Hepatic stellate cell (primary cell): ENCODE measurements at regions not wholly inside any gene's neighbourhood (a gene's known extent, or its start where the extent isn't known, plus 50 kb on each side); places are given as distances from the start of the nearest gene placed in this dataset.
"Not testable (repeated sequence)": the region's sequence is repeated elsewhere in the genome, so short reads cannot be mapped to it uniquely, and the experiment has no call there.

Experiments used
- DNase-seq: peaks from one replicate; pipeline ENCODE4 v3.0.0; 2011; ENCODE audit warnings: low spot score

DNA sequence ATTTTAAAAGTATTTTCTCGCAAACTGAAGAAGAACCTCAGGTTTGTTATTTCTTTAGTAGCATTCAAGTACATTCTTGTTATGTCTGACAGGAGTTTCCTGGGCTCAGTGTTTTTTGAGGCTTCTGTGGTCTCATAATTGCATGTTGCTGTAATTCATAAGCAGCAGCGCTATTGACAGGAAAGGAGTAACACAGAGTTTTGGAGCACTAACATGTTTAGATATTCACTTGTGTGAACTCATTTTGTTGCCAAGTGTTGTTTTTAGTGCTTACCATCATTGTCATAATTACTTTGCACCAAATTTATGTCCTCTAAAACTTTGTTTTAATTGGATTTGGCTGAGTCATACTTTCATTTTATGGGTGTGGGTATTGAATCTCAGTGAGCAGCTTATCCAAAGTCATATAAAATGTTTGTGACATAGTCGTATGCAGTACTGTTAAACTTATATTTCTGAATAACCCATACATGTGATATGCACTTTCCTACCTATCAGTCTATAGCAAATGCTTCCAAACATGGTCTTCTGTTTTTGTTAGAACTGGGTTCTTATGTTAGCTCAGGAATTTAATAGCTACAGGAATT, 358.7 kb upstream of the CTSO start:
- DNase-seq, result no peak

DNA sequence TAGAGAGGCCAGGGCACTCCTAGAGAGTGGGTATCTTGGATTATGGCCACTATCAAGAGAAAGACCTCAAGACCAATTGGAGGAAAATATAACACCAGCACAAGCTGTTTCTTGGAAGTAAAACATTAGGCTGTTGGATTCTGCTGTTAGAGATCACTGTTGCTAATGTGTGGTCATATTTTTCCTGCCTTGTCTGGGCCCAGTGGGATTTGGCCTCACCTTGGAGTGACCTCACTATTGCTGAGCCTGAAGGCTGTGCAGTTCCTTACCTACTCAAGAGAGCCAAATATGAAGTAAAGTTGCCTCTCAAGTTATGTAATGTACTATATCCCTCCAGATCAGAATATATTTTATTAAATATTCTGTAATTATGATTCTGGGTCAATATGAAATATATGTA, 355.4 kb upstream of the CTSO start:
- DNase-seq, result no peak

DNA sequence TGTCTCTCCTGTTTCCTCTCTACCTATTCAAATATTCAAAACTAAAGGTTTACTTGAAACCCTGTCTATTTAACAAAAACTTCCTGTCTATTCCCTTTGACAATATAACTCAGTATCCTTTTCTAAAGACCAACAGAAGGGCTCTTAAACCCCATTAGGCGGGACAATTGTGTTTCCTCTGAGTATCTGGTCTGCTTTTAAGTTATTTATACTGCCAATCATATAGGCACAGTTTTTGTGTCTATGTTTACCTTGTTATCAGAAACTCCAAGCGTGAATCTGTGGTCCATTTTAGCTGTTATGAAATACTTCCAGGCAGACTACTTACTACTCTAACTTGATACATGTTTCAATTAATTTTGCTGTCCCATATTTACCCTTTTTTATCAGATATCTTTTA, 350.0 kb upstream of the CTSO start:
- DNase-seq, result no peak

DNA sequence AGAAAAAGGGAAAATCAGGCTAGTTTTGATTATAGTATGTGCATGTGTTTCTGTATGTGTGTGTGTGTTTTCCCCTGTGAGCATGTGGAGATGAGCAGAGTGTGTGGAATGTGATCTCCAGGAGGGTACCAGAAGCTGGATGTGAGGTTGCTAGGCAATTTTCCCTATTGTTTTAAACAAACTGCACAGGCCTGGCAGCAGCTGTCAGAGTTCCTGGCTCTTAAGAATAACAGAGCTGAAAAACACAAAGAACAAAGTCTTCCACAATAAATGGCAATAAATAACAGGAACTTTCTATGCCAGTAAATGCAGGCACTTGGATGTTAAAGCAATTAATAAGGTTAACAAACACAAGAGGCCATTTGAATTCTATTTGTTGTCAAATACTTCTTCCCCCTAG, 344.6 kb upstream of the CTSO start:
- DNase-seq, result peak; percentile 40

DNA sequence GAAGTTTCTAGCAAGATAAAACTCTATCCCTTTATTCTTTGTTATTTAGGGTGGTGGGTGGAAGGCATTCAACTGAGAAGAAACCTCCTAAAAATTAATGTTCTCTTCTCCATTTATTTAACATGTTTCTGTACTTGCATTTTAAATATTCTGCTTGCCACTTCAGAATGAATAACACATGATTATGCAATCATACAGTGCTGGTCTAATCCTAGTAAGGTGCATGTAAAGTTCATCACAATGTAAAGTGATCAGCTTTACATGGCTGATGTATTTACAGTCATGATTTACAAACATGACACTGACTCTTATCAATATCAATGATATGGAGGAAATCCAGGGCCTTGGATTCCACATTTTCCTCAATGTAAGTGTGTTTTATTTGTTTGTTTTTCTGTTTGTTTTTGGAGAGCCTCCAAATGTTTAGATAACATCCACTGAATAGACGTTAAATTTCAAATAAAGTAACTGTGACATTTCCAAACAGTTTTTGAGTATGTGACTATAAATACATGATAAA, 342.1 kb upstream of the CTSO start:
- no peak for DNase-seq

DNA sequence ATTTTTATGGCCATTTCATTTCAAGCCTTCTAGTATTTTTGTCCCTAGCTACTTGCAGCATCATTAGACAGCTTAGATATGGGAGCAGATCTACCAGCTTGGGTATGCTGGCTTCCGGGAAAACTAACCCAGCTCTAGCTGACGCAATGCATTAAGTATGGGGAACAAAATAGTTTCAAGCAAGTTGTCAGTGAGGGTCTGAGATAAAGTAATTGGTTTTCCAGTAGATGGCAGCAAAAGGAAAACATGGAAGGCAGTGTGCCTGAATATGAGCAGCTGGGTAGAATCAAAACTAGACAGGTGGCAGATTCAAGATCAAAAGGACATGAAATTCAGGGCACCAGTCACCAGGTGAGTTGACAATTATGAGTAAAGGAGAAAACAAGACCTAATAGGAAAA, 340.9 kb upstream of the CTSO start:
- DNase-seq, result peak; percentile 52

DNA sequence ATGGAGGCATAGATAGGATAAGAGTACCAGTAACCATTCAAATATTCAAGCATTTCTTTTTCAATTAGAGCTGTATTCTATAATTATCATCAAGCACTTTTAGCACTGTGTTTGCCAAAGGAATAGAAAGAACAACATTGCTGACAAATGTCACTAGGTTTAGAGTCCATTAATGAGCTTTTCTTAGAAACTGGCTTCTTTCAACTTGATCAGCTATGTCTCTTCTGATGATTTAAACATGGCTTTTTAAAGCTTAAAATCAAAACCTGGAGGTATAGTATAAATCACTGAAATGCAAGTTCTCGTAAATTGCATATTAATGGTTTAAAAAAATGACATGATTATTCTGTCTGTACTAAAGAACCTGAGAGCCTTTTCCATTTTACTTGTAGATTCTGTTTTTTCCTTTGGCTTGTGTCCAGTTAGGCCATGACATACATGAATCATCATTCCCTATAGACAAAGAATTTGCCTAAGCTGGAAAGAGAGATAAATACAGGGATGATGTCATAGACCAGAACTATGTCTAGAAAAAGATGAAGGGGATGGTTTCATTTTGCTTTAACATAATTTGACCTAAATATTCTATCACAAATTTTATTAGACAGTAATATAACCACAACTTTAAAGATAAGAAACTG, 340.1 kb upstream of the CTSO start:
- DNase-seq, result peak; percentile 42

DNA sequence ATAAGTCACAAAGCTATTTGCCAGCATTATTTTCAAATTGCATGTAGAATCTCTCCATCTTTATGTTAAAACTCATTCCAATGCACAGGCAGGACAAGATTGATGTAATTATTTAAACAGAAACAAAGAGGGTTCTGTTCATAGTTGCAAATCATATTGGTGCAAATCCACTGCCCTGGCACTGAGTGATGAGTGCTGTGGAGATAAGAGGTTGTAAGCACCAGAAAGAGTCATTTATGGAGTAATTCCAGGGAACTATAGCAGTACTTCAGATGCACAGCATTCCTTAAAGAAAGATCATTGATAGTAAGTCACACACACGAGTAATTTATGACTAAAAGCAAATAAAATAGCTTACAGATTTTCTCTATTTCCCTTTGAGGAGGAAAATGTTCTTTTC, 337.7 kb upstream of the CTSO start:
- peak; percentile 36 for DNase-seq

DNA sequence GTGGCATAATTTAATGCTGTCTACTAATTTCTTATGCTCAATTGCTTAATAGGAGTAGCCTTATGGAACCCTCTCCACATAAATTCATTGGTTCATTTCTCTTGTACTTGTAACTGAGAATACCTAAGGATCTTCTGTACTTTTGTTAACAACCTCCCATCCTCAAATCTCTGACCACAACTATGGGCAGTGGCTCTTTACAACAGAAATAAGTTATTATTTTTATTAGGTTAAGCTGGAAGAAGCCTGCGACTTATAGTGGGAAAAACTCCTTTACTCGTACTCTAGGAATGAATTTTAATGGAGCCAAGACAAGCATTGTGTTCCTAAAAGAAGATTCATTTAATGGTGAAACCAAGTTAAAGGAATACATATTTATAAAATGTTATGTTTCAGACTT, 337.1 kb upstream of the CTSO start:
- DNase-seq, result no peak

DNA sequence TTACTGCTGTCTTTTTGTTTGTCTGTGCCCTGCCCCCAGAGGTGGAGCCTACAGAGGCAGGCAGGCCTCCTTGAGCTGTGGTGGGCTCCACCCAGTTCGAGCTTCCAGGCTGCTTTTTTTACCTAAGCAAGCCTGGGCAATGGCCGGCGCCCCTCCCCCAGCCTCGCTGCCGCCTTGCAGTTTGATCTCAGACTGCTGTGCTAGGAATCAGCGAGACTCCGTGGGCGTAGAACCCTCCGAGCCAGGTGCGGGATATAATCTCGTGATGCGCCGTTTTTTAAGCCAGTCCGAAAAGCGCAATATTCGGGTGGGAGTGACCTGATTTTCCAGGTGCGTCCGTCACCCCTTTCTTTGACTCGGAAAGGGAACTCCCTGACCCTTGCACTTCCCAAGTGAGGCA, 336.4 kb upstream of the CTSO start:
- not testable (repeated sequence) for DNase-seq

DNA sequence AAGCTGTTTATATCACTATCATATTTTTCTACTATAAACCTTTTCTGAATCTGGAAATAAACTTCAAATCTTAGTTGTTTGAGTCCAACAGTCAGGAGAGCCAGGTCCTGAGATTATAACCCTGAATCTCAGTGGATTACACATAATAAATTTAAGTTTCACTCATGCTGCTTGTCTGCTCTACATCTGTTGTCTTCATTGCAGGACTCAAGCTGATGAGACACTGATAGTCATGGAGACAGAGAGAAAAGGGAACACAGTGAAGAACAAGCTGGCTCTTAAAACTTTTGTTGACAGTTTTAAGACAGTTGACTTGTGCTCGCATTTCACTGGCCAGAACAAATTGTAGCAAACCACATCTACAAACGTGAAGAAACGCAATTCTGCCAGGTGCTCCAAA, 327.0 kb upstream of the CTSO start:
- no peak for DNase-seq

DNA sequence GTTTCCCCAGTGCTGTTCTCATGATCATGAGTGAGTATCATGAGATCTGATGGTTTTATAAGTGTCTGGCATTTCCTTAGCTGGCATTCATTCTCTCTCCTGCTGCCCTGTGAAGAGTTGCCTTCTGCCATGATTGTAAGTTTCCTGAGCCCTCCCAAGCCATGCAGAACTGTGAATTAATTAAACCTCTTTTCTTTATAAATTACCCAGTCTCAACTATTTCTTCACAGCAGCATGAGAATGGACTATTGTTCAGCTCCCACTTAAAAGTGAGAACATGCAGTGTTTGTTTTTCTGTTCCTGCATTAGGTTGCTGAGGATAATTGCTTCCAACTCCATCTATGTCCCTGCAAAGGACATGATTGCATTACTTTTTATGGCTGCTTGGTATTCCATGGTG, 311.7 kb upstream of the CTSO start:
- DNase-seq, result no peak

DNA sequence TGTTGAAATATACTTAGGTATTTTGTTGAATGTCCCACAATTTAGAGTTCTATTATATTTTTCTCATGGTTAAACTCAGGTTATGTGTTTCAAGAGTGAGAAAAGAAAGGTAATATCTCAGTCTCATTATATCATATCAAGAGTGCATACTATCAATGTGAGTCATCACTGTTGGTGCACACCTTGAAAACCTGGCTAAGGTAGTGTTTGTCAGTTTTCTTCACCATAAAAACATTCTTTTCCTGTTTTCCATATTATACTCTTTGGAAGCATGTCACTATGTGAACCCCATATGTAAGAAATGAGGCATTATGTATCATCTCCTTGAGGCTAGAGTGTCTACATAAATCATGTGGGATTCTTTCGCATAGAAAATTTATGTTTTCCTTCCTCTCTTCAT, 307.6 kb upstream of the CTSO start:
- no peak for DNase-seq

DNA sequence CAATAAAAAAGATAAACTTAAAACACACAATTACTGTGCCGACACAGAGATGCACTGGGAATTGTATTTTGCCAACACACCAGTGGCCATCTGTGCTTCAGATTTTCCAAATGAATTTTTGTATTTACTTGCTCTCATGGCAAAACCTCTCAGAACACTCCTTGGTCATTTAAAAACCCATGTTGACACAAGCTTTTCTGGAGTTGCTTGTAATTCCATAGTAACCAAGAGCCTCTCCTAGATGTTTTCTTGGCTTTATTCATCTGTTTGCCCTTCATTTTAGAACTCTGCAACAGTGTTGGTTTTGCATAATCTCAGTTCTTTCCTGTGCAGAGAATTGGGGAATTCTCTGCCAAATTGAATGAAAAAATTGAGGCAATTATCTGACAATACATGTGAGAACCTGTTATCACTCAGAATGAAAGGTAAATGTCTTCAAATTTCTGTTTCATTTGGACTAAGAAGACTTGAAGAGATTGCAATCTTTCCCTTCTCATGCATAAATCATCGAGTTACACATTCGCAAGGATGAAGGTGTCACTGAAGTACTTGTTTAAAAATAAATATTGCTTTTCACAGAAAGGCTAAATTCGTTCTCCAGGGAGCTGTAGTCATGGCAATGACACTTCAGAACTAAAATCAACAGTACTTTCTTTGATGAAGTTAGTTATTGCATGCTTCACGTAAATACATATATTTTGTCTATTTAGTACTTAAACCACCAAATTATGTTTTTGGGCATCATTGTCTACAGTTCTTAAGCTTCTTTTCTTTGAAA, 301.8 kb upstream of the CTSO start:
- no peak for DNase-seq

DNA sequence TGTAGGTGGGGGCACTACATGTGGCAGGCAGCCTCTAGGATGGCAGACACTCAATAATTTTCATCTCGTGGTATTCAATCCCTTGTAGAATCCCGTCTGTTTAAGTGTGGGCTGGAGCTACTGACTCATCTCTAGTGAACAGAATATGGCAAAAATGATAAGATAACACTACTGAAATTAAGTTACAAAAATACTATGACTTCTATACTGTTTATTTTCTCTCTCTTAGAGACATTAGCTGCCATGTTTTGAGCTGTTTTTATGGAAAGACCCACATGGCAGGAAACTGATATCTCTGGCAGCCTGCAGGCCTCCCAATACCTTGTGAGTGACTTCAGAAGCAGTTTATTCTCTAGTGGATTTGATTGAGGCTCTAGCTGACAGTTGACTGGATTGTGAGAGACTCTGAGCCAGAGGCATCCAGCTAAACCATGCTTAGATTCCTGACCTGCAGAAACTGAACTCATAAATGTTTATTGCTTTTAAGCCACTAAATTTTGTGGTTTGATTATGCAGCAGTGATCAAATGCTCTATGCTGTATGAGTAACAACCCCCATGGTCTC, 298.8 kb upstream of the CTSO start:
- no peak for DNase-seq

DNA sequence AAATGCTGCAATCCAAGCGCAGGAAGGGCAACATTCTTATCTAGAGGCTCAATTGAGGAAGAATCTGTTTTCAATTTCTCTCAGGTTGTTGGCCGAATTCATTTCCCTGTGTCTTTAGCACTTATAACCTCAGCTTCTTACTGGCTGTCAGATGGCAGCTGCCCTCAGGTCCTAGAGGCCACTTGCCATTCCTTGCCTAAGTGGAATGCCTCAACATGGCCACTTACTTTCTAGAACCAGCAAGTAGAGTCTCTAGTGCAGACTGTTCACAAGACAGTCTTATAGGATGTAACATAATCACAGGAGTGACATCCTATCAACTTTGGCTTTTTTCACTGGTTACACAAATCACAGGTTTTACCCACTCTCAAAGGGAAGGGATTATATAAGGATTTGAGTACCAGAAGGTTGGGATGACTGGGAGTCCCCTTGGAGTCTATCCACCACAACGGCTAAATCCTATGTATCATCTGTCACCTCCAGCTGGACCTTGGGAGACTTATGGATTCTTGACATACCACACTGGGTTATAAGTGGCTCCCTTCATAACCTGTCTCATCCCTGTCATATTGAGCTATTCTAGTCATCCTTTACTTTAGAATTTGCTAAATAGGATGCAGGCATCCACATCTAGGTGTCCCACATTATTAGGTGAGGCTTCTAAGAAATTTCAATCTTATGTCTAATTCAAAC, 297.9 kb upstream of the CTSO start:
- DNase-seq, result no peak

DNA sequence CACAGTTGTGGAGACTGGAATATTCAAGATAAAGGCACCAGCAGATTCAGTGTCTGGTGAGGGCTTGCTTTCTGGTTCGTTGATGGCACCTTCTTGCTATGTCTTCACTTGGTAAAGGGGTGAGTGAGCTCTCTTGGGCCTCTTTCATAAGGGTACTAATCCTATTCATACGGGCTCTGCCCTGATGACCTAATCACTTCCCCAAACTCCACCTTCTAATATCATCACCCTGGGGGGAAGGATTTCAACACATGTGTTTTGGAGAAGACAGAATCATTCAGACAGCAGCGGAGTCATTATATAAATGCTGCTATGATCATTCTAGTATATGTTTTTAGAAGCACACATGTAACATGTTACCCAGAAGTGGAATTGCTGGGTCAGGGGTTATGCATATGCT, 295.3 kb upstream of the CTSO start:
- DNase-seq, result no peak

DNA sequence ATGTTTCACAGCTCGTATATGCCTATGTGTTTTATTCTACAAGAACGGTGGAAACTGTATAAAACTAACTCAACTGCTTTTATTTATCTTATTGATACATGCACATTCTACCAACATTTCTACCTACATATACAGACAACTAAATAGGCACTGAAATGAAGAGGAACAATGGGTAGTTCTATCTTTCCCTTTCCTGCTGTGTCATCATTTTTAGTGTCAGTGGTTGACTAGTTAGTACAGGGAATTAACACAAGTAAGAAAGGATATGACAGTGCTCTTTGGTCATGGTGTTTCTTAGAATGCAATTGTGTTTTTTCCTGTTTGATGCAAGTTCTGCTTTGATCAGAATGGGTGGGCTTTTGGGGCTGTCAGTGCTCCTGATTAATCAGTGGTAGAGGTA, 293.8 kb upstream of the CTSO start:
- no peak for DNase-seq

DNA sequence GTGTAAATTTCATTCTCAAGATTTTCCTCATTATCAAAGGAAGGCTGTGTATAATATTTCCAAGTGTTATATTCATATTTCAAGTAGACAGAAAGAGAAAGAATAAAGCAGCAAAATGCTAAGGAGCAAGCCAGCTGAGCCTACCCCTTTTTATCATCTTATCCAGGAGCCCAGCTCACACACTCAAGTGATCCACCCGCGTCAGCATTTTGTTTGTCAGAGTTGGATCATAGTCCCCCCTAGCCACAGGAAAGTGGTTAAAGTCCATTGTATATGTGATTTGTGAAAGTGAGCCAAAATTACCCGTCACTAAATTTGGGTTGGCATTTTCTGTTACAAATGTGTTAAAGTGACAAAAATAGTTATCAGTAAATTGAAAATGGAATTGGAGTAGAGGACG, 289.3 kb upstream of the CTSO start:
- no peak for DNase-seq

DNA sequence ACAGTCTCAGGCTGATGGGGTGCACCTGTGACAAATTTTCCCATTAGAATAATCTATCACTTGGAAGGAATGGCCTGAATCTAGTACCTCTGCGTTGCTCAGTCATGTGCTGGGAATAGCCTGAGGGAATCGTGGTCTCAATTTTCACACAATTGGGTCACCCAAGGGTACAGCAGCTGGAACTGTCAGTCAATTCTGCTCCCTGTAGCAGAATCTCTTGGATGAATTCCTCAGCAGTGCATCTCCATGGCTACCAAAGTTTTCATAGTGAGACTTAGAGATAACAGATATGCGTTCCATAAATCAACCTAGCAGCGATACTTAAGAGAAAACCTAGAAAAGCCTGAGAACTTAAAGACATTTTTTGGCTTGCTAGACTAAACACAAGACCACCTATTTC, 288.7 kb upstream of the CTSO start:
- no peak for DNase-seq

DNA sequence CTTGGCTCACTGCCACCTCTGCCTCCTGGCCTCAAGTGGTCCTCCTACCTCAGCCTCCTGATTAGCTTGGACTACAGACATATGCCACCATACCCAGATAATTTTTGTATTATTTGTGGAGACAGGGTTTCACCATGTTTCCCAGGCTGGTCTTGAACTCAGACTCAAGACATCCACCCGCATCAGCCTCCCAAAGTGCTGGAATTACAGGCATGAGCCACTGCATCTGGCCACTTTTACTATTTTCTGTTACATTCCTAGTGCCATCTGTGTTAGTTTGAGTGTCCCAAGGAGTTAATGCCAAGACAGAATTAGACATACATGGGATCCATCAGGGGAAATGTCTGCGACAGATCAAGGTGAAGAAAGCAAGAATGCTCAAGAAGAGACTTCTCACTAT, 288.2 kb upstream of the CTSO start:
- DNase-seq, result no peak

DNA sequence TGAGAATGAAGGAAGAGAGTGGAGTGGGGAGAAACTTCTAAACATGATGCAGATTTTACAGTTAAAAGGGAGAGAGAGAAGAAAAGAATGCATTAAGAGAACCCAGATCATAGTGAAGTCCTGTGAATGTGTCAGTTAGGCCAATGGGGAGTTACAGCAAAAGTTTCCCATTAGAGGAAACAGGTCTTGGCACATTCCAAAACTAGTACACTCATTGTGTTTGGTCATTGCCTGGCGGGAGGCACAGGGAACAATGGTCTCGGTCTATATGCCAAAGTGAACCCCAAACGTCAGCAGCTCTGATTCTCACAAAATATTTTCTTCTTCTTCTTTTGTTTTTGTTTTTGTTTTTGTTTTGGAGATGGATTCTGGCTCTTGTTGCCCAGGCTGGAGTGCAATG, 284.5 kb upstream of the CTSO start:
- DNase-seq, result no peak

DNA sequence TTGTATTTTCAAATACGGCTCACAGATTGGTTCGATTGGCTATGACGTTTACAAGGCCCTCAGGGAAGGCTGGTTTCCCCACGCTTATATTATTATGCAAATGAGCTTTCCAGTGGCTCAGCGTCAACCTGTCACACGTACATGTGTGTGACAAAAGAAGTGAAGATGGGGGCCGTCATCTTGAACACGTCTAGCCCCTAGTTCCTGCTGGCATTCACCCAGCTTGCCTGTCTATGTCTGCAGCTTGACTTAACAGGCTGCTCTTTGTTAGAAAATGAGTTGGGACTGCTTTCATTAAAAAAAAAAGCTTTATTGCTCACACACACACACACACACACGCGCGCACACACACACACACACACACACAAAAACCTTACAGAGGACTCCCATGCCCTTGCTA, 283.6 kb upstream of the CTSO start:
- no peak for DNase-seq
